GM12878 (cell line): ENCODE measurements at regions not wholly inside any gene's neighbourhood (a gene's known extent, or its start where the extent isn't known, plus 50 kb on each side); places are given as distances from the start of the nearest gene placed in this dataset.

ENCODE experiments used
- ATAC-seq: fragments of 200-7000 bp; cut with Tn5 transposase; 3 replicates; pipeline ENCODE4 v1.9.1; 2020; ENCODE audit warnings: mild to moderate bottlenecking, moderate library complexity
- BruUV-seq: library from RNA; stranded (reverse); fragments of 400-500 nt; replicated peaks from 2 replicates; lab custom pipeline; 2021; lab: Mats Ljungman, UMichigan
- CTCF ChIA-PET: fragments of 300-600 bp; sonication (Branson Sonifier 250); formaldehyde crosslinking; extraction: SDS; loops from one replicate; lab custom pipeline; 2021; ENCODE audit warnings: inconsistent platforms; lab: Yijun Ruan, JAX
- POLR2A ChIA-PET: fragments of 350-600 bp; formaldehyde crosslinking; extraction: SDS; loops from one replicate; lab custom pipeline; 2021; ENCODE audit warnings: inconsistent platforms; lab: Charles Lee
- RAD21 ChIA-PET: fragments of 300-600 bp; sonication (Branson Sonifier 250); formaldehyde crosslinking; loops from one replicate; lab custom pipeline; 2023; ENCODE audit warnings: antibody characterized with exemption; ENCODE audit not compliant: unreplicated experiment; lab: Charles Lee
- SMC1A ChIA-PET: fragments of 300-600 bp; sonication (Branson Sonifier 250); formaldehyde crosslinking; loops from one replicate; lab custom pipeline; 2023; ENCODE audit not compliant: unreplicated experiment, uncharacterized antibody; lab: Charles Lee
- DNase-seq: peaks from one replicate; pipeline ENCODE4 v3.0.0-alpha.2; 2011; ENCODE audit warnings: low read depth, low spot score
- FAIRE-seq: peaks from 3 replicates; lab custom pipeline; 2011; peaks lifted over from hg19 to GRCh38; lab: Jason Lieb, UNC
- H2AFZ ChIP-seq: 2 replicates; pipeline ENCODE4 v1.6.0; 2011; ENCODE audit warnings: low read depth, low read length, control low read depth; ENCODE audit not compliant: control insufficient read depth
- H3K27ac ChIP-seq: 2 replicates; pipeline ENCODE4 v1.5.1; 2011; ENCODE audit warnings: control low read depth; ENCODE audit not compliant: control insufficient read depth, insufficient read depth
- H3K27me3 ChIP-seq, 2 experiments: replicated peaks in 1 of 2; 2 replicates each; pipeline versions ENCODE4 v1.6.0 to v1.6.1; 2011; ENCODE audit warnings: low read length in 1 of 2; ENCODE audit not compliant: control insufficient read depth in 2 of 2, insufficient read depth in 2 of 2
- H3K36me3 ChIP-seq, 2 experiments: 2 replicates each; pipeline ENCODE4 v1.5.1; 2011; ENCODE audit warnings: low read length in 1 of 2; ENCODE audit not compliant: control insufficient read depth in 2 of 2, insufficient read depth in 2 of 2
- H3K4me1 ChIP-seq: 2 replicates; pipeline ENCODE4 v1.6.1; 2011; ENCODE audit warnings: mild to moderate bottlenecking, low read length, moderate library complexity, mixed read lengths; ENCODE audit not compliant: control insufficient read depth, insufficient read depth
- H3K4me2 ChIP-seq: 2 replicates; pipeline ENCODE4 v1.6.0; 2011; ENCODE audit warnings: control low read depth; ENCODE audit not compliant: control insufficient read depth, insufficient read depth
- H3K4me3 ChIP-seq: fragments of 200-600 bp; sonication (generic); 2 replicates; pipeline ENCODE4 v1.5.1; 2016
- H3K79me2 ChIP-seq: 2 replicates; pipeline ENCODE4 v1.6.0; 2011; ENCODE audit warnings: low read length; ENCODE audit not compliant: control insufficient read depth, insufficient read depth
- H3K9ac ChIP-seq: 2 replicates; pipeline ENCODE4 v1.8.0; 2011; ENCODE audit warnings: low read length, control low read depth, mixed read lengths; ENCODE audit not compliant: control insufficient read depth, insufficient read depth
- H3K9me3 ChIP-seq: replicated peaks from 3 replicates; pipeline ENCODE4 v1.5.1; 2011; ENCODE audit warnings: mild to moderate bottlenecking, low read length; ENCODE audit not compliant: control insufficient read depth, insufficient read depth
- H4K20me1 ChIP-seq: 2 replicates; pipeline ENCODE4 v1.6.0; 2011; ENCODE audit not compliant: control insufficient read depth, insufficient read depth
- BMI1 ChIP-seq: fragments of 450-650 bp; IDR thresholded peaks from 2 replicates; pipeline ENCODE4 v1.6.1; 2016; ENCODE audit warnings: mild to moderate bottlenecking, moderate library complexity, borderline replicate concordance
- CBX3 ChIP-seq: fragments of 200-600 bp; sonication (generic); IDR thresholded peaks from 2 replicates; pipeline ENCODE4 v1.6.1; 2016; ENCODE audit warnings: low read depth, borderline replicate concordance
- CBX5 ChIP-seq: sonication (generic); IDR thresholded peaks from 2 replicates; pipeline ENCODE4 v1.6.1; 2016; ENCODE audit warnings: low read depth, moderate library complexity, mild to moderate bottlenecking, inconsistent platforms
- E4F1 ChIP-seq: fragments of 450-650 bp; IDR thresholded peaks from 2 replicates; pipeline ENCODE4 v1.6.1; 2018; ENCODE audit warnings: borderline replicate concordance, mild to moderate bottlenecking; ENCODE audit not compliant: partially characterized antibody
- PAX5 ChIP-seq: IDR thresholded peaks from 2 replicates; pipeline ENCODE4 v1.6.1; 2011; ENCODE audit warnings: low read depth, low read length, borderline replicate concordance
- PKNOX1 ChIP-seq: fragments of 450-650 bp; IDR thresholded peaks from 2 replicates; pipeline ENCODE4 v1.6.1; 2016; ENCODE audit warnings: mild to moderate bottlenecking
- POU2F2 ChIP-seq: IDR thresholded peaks from 3 replicates; pipeline ENCODE4 v1.6.1; 2011; ENCODE audit warnings: low read depth, mild to moderate bottlenecking, low read length, borderline replicate concordance
- TBL1XR1 ChIP-seq: IDR thresholded peaks from 2 replicates; pipeline ENCODE4 v1.6.1; 2012; ENCODE audit warnings: low read depth, low read length, improper control_type of control experiment
- WGBS: methylation state at CpG from one replicate; pipeline ENCODE4 v1.1.6; 2016; ENCODE audit warnings: low lambda C conversion rate; ENCODE audit not compliant: insufficient replicate concordance, insufficient coverage; ENCODE audit errors: missing lambda C conversion rate; 5-methylcytosine and 5-hydroxymethylcytosine counted together
- in situ Hi-C: fragments of 300-500 bp; cut with MboI; formaldehyde crosslinking; loops from 9 replicates; pipeline ENCODE4 v1.14.3; 2018; ENCODE audit warnings: mixed read lengths
- intact Hi-C: fragments of 100-400 bp; cut with micrococcal nuclease; formaldehyde crosslinking; loops from one replicate; pipeline ENCODE4 v1.14.2; 2022; ENCODE audit not compliant: unreplicated experiment

DNA sequence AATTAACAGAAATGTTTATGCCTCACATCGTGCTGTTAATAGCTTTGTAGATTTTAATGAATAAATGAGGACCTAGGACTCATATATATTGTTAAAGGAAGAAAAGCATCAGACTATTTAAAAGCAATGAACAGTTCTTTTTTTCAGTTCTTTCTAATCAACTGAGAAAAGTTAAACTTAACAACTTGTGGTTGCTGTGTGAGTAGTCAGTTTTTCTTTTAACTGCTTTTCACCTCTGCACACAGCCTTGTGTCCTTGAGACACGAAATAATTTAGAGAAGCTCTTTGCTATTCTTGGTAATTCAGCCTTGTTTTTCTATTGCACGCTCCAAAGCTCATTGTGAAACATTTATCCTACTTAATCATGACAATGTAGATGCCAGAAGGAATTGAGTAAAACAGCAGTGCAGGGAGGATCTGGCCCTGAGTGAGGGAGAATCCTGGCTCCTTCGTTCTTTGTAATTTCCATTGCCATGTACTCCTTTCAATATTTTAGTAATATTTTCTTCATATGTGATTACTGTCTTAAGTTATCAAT lies 499.0 kb downstream of the PYDC2 start (continued):
- TF ChIP-seq E4F1 (no peak), CBX3 (no peak)

GRCh38 chr3:191961022-191961421 lies 500.1 kb downstream of the PYDC2 start:
- no peak overlapping the region for H3K4me2 ChIP-seq
- H3K27ac ChIP-seq = no peak overlapping the region
- H3K27me3 ChIP-seq = no peaks in the 10 kb centered on the region
- no peak for DNase-seq
- POLR2A ChIA-PET = interaction anchor here (1.1 kb wide), 1 partner anchor 187 kb away, joined by 3 read pairs; no protein-coding TSS in a partner anchor
- TF ChIP-seq CBX5 (no peak), BMI1 (no peak), POU2F2 (no peak), PAX5 (no peak), PKNOX1 (no peak), TBL1XR1 (no peak)
- TF ChIP-seq, all 136 proteins: peak for 0
- Histone ChIP-seq H3K36me3 (no peaks in the 10 kb centered on the region), H3K4me3 (no peak overlapping the region), H3K9ac (no peak overlapping the region), H2AFZ (no peak overlapping the region), H3K4me1 (no peaks in the 10 kb centered on the region), H4K20me1 (no peaks in the 10 kb centered on the region), H3K79me2 (no peaks in the 10 kb centered on the region), H3K9me3 (no peaks in the 10 kb centered on the region)
- FAIRE-seq = no peak
- no peak for ATAC-seq
- RAD21 ChIA-PET = no interaction called here
- SMC1A ChIA-PET = interaction anchor here (0.8 kb wide), 1 partner anchor 73 kb away, joined by 3 read pairs; no protein-coding TSS in a partner anchor
- BruUV-seq = no TSS peak
- in situ Hi-C loops (no loop called here), intact Hi-C loops (no loop called here)
- CTCF ChIA-PET = no interaction called here
- WGBS = 16% methylated on average over 5 of the region's 5 CpGs
